ENCODE measurements at regions not wholly inside any gene's neighbourhood (a gene's known extent, or its start where the extent isn't known, plus 50 kb on each side); places are given as distances from the start of the nearest gene placed in this dataset.

DNA sequence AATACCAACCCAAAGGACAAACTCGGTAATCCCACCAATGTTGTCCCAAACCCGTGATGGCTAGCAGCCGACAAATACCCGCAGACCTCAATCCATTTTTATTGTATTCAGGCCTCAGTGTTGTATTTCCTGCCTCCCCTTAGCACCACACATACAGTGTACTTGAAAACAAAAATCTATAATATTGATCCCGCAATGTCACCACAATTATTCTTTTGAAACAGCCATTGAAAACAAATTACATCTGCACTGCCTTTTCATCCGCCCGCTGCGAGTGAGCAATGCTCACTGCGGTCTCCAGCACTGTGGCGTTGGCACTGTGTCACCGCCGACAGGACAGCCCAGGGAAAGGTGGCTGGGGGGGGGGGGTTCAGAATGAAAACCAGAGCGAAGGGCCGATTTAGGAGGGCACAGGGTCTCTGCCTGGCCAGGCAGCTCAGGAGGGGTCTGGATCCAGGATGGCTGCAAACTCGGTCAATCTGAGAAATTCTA lies 385.8 kb upstream of the ZNF507 start:
- no peak for TF ChIP-seq EZH2 (IDR thresholded peaks at IDR 0.05; ENCODE audit: low read length)
- TF ChIP-seq, protein P1, sequence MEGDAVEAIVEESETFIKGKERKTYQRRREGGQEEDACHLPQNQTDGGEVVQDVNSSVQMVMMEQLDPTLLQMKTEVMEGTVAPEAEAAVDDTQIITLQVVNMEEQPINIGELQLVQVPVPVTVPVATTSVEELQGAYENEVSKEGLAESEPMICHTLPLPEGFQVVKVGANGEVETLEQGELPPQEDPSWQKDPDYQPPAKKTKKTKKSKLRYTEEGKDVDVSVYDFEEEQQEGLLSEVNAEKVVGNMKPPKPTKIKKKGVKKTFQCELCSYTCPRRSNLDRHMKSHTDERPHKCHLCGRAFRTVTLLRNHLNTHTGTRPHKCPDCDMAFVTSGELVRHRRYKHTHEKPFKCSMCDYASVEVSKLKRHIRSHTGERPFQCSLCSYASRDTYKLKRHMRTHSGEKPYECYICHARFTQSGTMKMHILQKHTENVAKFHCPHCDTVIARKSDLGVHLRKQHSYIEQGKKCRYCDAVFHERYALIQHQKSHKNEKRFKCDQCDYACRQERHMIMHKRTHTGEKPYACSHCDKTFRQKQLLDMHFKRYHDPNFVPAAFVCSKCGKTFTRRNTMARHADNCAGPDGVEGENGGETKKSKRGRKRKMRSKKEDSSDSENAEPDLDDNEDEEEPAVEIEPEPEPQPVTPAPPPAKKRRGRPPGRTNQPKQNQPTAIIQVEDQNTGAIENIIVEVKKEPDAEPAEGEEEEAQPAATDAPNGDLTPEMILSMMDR (optimal IDR thresholded peaks at IDR 0.05 in 1 of 3, IDR thresholded peaks at IDR 0.05 in 1 of 3, conservative IDR thresholded peaks at IDR 0.05 in 1 of 3; ENCODE audit: extremely low read depth in 1 of 3, insufficient read depth in 2 of 3, low read length in 3 of 3), result no peak

Measured in keratinocyte (primary cell).